PC-3 (cell line): ENCODE measurements at regions not wholly inside any gene's neighbourhood (a gene's known extent, or its start where the extent isn't known, plus 50 kb on each side); places are given as distances from the start of the nearest gene placed in this dataset.

ENCODE experiments used
- CTCF ChIP-seq: fragments of 300-600 bp; sonication (generic); conservative IDR thresholded peaks from 2 replicates; pipeline ENCODE4 v1.5.1; 2017; ENCODE audit warnings: antibody characterized with exemption, low read depth, mild to moderate bottlenecking, low read length
- EZH2 ChIP-seq: fragments of 300-600 bp; sonication (generic); IDR thresholded peaks from one replicate; pipeline ENCODE4 v1.6.1; 2017; ENCODE audit warnings: antibody characterized with exemption, mild to moderate bottlenecking, low read length; ENCODE audit not compliant: unreplicated experiment
- EZH2phosphoT487 ChIP-seq: fragments of 300-600 bp; sonication (generic); IDR thresholded peaks from 2 replicates; pipeline ENCODE4 v1.6.1; 2018; ENCODE audit warnings: mild to moderate bottlenecking, antibody characterized with exemption, low read length, borderline replicate concordance

- TF ChIP-seq CTCF = no peak
- TF ChIP-seq EZH2 = no peak
- no peak for TF ChIP-seq EZH2phosphoT487
These were observed 50.5 kb upstream of the CCDC196 start for GRCh38 chr14:66435683-66436082.
